Mesothelial cell of epicardium (in vitro differentiated cells): ENCODE measurements at regions not wholly inside any gene's neighbourhood (a gene's known extent, or its start where the extent isn't known, plus 50 kb on each side); places are given as distances from the start of the nearest gene placed in this dataset.

ENCODE experiments used
- DNase-seq, 2 experiments: peaks; one replicate each; pipeline ENCODE4 v3.0.0; 2021; ENCODE audit warnings: low spot score in 2 of 2; ENCODE audit not compliant: unreplicated experiment in 2 of 2
- H3K27ac Mint-ChIP-seq: 2 replicates; pipeline ENCODE4 v1.8.0; 2021; ENCODE audit warnings: mixed read lengths
- H3K27me3 Mint-ChIP-seq: 2 replicates; pipeline ENCODE4 v1.8.0; 2021; ENCODE audit warnings: low read depth, mixed read lengths
- H3K36me3 Mint-ChIP-seq: 2 replicates; pipeline ENCODE4 v1.8.0; 2021; ENCODE audit warnings: mixed read lengths
- H3K4me1 Mint-ChIP-seq: 2 replicates; pipeline ENCODE4 v1.8.0; 2021; ENCODE audit warnings: mixed read lengths
- H3K4me3 Mint-ChIP-seq: 2 replicates; pipeline ENCODE4 v1.8.0; 2021; ENCODE audit warnings: mild to moderate bottlenecking, moderate library complexity, mixed read lengths
- H3K9me3 Mint-ChIP-seq: 2 replicates; pipeline ENCODE4 v1.8.0; 2021; ENCODE audit warnings: mixed read lengths
- CTCF ChIP-seq: fragments of 200-600 bp; sonication (generic); IDR thresholded peaks from one replicate; pipeline ENCODE4 v1.5.0; 2021; ENCODE audit warnings: antibody characterized with exemption; ENCODE audit not compliant: unreplicated experiment

- H3K27me3 Mint-ChIP-seq = no peaks in the 10 kb centered on the region
- H3K9me3 Mint-ChIP-seq = peaks cover 20% of the 10 kb centered on the region
- no peaks in the 10 kb centered on the region for H3K4me1 Mint-ChIP-seq
- TF ChIP-seq CTCF = no peak
- H3K4me3 Mint-ChIP-seq = no peak overlapping the region
- DNase-seq = no peak
- H3K27ac Mint-ChIP-seq = no peak overlapping the region
- H3K36me3 Mint-ChIP-seq = peaks cover 16% of the 10 kb centered on the region
Observed at GRCh38 chr20:19859444-19859843, 101.4 kb downstream of the RIN2 start.

GRCh38 chr20:19860737-19861136 is 102.7 kb downstream of the RIN2 start:
- H3K4me1 Mint-ChIP-seq = no peaks in the 10 kb centered on the region
- H3K9me3 Mint-ChIP-seq = peaks cover 19% of the 10 kb centered on the region
- no peak for TF ChIP-seq CTCF
- peaks cover 17% of the 10 kb centered on the region for H3K36me3 Mint-ChIP-seq
- no peak overlapping the region for H3K27ac Mint-ChIP-seq
- H3K4me3 Mint-ChIP-seq = no peak overlapping the region
- DNase-seq = no peak
- no peaks in the 10 kb centered on the region for H3K27me3 Mint-ChIP-seq

GRCh38 chr20:19861147-19861759 is 103.2 kb downstream of the RIN2 start:
- no peaks in the 10 kb centered on the region for H3K4me1 Mint-ChIP-seq
- DNase-seq = no peak
- no peak overlapping the region for H3K27ac Mint-ChIP-seq
- no peak for TF ChIP-seq CTCF
- H3K9me3 Mint-ChIP-seq = peaks cover 19% of the 10 kb centered on the region
- no peaks in the 10 kb centered on the region for H3K27me3 Mint-ChIP-seq
- no peak overlapping the region for H3K4me3 Mint-ChIP-seq
- peaks cover 17% of the 10 kb centered on the region for H3K36me3 Mint-ChIP-seq

GRCh38 chr20:19864130-19864529 is 106.1 kb downstream of the RIN2 start:
- Mint-ChIP-seq H3K27ac (no peak overlapping the region), H3K4me3 (no peak overlapping the region)
- TF ChIP-seq CTCF = no peak

GRCh38 chr20:19866070-19866469 is 108.0 kb downstream of the RIN2 start:
- Mint-ChIP-seq H3K36me3 (peaks cover 34% of the 10 kb centered on the region), H3K27me3 (no peaks in the 10 kb centered on the region)

More at GRCh38 chr20:19864130-19864529, 106.1 kb downstream of the RIN2 start:
- Mint-ChIP-seq H3K36me3 (peaks cover 35% of the 10 kb centered on the region), H3K9me3 (peaks cover 25% of the 10 kb centered on the region), H3K27me3 (no peaks in the 10 kb centered on the region), H3K4me1 (no peaks in the 10 kb centered on the region)
- DNase-seq = no peak

More at GRCh38 chr20:19866070-19866469, 108.0 kb downstream of the RIN2 start:
- no peak overlapping the region for H3K27ac Mint-ChIP-seq
- no peaks in the 10 kb centered on the region for H3K4me1 Mint-ChIP-seq
- H3K4me3 Mint-ChIP-seq = no peak overlapping the region
- H3K9me3 Mint-ChIP-seq = peaks cover 15% of the 10 kb centered on the region
- no peak for DNase-seq
- TF ChIP-seq CTCF = no peak
